ENCODE measurements at regions not wholly inside any gene's neighbourhood (a gene's known extent, or its start where the extent isn't known, plus 50 kb on each side); places are given as distances from the start of the nearest gene placed in this dataset.

DNA sequence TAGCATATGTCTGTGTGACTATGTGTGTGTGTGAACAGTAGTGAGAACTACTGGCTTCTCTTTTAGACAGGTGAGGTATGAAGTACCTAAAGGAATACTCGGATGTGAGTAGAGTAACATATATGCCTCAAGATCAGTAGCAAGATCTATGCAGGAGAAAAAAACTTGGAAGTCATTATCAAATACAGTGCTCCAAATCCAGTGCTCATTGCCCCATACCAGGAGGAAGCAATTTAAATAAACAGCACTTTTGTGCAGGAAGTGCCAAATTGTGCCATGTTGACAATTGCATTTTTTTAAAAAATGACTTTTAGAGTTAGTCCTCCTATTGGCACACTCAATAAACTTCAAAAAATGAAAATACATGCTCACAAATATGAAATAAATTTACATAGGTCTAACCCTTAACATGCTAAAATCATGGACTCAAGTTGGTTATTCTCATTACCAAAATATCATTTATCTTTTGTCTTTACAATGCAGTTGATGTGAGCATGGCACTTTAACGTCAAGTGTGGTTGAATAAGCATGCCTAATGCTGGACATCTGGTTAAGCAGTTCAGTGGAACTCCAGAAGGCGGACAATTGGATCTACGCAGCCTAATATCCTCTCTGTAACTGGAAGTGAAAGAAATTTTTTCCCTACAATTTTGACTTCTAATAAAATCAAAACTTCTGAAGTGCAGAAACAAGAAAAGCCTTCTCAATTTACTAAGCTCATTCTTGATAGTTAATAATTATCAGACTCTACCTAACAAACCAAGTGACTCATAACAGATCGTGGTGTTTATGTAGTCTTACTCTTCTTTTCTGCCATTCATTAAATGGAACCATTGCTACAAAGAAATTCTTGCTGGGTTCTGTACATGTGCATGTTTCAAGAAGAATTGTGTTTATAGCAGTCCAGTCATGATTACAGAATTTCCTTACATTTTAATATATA lies 195.2 kb downstream of the MDFIC start:
- no peak for DNase-seq

DNA sequence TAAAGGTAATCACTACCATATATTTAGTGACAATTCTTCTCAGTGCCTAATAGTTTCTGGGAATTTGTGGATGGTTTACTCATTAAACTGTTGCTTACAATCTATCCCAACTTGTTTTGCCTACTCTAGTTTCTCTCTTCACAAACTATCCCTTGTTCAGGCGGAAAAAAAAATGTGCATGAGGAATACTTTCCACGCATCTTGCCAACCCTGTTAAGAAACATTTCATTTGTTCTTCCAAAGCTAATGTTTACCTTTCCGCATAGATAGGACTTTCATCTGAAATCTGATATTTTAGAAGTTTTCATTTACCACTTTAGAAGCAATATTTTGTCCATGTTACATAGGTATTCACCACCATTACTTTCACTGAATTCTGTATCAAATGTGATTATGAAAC lies 191.9 kb downstream of the MDFIC start:
- DNase-seq: no peak

DNA sequence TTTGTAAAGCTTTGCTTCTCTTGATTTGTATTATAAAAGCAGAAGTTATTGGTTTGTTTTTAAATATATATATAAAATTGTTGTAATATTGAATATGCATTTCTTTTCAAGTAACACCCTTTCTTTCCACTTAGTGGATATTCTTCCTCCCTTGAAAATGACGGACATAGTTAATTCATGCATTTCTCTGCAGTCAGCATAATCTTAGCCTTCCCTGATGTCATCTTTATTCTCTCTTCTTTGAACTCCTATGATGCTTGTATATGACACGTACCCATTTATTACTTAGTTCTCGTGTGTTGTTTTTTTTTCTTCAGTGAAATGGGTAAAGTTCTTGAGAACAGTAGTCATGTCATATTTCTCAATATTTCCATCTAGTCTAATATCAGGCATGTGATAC lies 191.2 kb downstream of the MDFIC start:
- DNase-seq: no peak

DNA sequence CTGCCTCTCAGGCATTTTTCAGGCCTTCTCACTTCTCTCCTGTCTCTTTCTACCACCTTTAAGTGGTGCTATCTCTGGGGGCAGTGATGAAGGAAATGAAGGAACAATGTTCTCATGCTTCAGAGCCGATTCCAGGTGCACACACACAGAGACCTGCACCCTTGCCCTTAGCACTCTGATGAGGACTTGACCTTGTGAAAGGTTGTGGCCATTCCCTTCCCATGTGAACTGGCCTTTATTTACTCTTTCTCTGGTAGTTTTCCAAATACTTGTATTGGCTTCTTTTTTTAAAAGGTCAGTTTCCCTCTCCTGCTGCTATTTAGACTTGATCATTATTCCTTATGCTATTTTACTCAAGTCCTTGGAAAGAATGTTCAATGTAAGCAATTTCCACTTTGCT lies 188.6 kb downstream of the MDFIC start:
- DNase-seq: no peak

DNA sequence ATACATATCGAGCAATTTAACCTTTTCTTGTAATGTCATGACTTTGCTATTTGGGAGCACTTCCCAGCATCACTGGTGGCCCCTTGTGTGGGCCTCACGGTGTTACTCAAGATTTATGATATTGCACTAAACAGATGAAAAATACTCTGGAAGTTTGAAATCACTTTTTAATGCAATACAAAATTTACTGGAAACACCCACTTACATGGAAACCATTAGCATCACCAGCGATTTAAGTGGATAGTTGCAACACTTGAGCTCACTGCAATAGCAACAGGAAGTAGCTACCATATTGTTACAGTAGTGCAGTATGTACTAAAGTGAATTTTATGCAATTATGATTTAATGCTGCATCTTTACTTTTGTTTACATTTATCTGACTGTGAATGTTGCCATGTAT lies 184.4 kb downstream of the MDFIC start:
- DNase-seq: no peak

DNA sequence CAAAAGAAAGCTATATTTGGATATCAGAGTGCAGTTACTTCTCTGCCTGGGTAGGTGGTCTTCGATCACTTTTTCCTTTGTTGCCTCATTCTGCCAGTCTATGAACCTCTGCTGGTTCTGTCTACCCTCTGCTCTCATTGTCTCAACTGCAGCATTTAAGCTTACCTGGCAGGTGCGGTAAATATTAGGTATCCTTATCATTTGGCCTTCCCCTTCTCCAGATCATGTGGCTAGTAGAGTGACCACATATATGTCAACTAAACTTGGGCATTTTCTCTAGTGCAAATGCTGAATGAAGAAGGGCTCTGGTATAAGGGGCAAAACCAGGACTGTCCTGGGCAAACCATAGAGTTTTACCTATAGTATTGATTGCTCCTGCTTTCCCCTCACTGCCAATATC lies 180.8 kb downstream of the MDFIC start:
- no peak for DNase-seq

DNA sequence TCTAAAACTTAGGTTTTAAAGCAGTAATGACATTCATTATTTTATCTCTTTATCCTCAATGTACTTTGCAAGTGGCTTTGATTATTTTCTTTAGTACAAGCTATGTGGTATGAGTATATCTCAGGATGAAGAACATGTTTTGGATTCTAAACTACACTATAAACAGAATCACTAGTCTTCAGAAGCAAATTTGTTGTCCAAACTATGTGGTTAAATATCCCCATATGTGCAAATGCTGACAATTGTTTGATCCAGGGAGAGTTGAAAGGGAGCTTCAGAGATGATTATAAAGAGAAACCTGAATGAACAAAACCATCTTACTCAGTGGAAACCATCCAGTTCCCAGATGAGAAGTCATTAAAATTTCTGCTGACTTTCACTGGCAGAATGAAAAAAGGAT lies 179.3 kb downstream of the MDFIC start:
- no peak for DNase-seq

DNA sequence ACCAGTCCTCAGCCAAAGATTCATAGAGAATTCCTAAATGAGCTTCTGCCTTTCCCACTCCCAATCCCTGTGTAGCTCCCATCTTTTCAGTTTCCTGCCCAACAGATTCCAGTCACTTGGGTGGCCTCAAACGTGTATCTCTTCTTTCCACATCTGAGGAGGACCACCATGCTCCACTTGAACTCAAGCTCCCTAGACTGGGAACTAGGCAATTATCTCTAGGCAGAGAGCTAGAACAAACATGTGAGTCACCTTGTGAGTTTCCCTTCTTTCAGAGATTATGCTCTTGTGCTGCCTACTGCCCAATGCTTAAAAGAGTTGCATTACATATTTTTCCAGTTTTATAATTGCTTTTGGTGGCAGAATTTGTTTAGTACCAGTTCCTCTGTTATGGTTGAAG lies 178.0 kb downstream of the MDFIC start:
- DNase-seq: no peak

DNA sequence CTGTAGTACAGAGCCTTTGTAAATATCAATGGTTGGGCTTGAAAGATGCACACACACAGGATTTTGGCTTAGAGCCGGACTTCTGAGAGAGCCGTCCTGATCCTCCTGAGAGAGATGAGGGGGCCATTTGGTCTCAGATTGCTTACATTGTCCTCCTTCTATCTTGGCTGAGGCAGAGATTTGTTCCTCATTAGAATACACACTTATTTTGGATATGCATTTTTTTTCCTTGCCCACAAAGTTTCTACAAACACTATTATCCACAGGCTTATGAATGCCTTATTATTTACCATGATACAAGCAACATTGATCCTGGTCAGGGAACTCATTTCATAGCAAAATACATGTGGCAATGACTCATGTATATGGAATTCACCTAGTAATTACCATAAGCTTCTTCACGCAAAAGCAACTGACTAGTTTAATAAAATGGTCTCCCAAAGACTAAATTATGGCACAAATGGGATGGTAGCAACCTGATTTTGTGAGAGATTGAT lies 175.3 kb downstream of the MDFIC start:
- DNase-seq: no peak

DNA sequence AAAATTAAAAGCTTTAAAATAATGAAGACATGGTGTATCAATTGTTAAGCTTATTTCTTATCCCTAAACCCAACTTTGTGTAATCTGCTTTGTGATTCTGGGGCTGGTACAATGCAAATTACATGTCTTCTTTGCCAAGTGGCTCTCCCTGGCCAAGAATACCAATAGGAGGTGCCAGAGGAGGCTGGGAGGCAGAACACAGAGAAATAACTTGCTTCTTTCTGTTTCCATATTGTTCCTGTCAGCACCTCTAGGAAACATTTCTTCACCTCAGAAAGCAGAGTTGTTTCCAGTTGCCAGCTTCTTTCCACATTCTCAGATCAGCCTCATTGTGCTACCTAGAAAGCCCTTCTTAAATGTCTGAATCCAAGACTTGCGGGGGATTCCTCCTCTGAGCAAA lies 174.4 kb downstream of the MDFIC start:
- DNase-seq: no peak

DNA sequence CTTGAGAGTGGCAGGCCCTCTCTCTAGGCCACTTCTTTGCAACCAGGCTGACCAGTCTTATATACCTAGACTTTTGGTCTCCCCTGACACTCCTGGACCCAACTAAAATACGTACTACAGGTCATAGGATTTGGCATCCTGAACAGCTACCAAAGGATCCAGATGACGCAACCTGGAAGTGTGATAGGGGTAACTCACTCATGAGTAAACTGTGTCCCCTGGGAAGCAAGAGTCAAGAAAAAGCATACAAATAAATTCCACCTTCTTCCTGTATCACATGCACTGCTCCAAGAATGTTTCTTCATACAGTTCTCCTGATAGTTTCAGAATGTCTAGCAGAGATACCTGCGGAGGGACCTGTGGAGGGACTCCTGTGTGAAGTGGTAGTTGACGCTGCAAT lies 172.3 kb downstream of the MDFIC start:
- no peak for DNase-seq

DNA sequence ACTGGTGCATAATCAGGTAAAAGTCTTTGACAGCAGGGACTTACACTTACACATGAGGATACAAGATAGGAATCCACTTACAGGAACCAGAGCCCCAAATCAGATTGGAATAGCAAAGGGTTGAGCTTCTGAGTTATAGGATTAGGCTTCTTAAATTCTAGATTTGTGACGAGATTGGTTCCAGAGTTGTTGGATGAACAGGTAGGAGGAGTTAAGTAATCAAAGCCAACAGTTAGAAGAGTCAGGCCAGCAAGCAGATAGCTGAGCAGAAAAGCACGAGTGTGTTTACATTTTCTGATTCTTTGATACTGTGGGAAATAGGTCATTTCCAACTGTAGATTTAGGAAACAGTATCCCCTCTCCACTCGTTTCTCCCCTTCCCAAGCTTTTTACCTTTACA lies 167.0 kb downstream of the MDFIC start:
- DNase-seq: no peak

DNA sequence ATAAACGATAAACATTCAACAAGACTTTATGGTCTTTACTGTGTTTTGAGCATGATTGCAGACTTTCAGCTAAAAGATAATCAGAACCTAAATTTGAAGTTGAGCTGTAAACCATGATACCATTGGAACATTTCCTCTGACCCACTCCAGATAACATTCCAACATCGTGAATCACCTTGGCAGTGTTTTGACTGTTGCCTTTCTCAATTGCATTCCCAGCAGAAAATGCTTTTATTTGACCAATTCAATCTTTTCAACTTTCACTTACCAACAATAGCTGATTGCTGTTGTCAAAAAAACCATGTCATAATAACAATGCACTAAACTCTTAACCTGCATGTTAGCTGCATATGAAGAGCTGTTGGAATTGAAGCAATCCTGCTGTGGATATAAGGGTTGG lies 165.5 kb downstream of the MDFIC start:
- no peak for DNase-seq

DNA sequence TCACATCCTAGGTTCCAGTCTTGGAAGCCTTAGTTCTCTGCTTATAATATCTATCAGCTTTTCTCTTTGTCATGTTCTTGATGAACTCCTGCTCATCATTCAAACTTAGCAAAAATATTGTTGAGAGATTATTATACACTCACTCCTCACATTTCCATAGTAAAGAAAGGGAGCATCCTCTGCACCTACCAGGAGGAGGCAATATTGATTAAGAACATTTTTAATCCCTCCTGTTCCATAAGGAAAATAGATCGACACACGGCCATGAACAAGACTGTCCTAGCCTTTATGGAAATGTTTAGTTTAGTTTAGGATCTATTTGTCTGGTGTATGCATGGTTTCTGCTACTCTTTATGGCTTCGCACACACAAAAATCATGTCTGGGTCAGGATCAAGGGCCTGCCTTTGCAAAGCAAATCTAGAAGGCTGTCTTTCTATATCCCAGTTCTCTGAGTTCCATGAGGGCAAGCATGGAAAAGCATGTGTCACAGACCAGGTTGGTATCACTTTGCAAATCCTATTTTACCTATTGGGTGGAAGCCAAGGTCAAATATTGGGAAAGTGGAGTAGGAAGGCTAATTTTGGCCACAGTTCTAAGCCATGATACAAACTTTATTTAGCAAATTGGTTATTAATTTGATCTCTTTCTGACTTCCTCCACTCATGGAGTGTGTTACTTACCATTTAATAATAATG lies 164.4 kb downstream of the MDFIC start:
- no peak for DNase-seq

DNA sequence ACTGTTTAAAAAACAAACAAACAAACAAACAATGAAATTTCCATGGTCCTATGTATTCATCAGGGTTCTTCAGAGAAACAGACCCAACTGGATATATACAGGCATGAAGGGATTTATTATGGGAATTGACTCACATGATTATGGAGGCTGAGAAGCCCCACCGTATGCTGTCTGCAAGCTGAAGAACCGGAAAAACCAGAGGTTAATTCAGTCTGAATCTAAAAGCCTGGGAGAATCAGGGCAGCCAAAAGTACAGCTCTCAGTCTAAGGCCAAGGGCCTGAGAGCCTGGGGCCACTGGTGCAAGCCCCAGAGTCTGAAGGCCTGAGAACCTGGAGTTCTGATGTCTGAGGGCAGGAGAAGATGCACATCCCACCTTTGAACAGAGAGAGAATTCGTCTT lies 163.5 kb downstream of the MDFIC start:
- DNase-seq: no peak

DNA sequence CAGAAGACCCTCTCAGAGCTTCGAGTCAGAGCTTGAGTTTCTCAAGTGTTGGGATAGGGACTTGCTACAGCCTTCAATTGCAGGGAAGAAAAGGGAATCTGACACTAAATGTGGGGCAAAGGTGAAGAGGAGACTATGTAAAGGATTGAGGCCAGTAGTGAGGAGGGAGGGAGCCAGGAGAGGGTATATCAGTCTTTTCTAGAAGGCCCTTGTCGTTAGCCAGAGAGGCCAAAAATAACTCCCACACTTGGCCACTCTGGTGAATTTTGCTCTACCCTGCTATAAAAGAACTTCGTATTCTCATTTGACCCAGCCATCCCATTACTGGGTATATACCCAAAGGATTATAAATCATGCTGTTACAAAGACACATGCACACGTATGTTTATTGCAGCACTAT lies 162.0 kb downstream of the MDFIC start:
- DNase-seq: no peak

DNA sequence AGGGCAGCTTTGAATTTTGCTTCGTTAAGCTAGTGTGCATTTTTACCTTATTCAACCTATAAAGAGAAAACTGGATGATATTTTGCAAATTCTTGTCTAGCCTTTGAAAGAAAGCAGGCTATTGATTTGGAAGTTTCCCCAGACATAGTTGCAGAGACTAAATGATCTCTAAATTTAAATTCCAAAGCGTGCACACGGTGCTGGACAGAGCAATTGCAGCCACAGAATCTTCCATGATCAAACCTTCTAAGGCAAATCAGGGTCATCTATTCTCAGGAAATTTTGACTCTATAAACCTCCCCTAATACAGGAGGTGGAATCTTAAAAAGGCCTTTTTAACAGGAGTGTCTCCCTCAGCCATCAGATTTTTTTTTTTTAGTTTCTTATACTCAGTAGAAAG lies 159.9 kb downstream of the MDFIC start:
- DNase-seq: no peak

DNA sequence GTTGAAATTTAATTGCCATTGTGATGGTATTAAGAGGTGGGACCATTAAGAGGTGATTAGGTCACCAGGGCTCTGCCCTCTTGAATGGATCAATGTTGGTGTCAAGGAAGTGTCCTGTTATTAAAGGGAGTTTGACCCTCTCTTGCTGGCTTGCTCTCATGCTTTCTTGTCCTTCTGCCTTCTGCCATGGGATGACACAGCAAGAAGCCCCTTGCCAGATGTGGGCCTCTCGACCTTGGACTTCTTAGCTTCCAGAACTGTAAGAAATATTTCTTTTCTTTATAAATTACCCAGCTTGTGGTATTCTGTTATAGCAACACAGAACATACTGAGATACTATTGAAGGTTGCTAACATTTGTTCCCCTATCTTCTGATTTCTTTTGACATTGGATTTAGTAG lies 157.0 kb downstream of the MDFIC start:
- no peak for DNase-seq

DNA sequence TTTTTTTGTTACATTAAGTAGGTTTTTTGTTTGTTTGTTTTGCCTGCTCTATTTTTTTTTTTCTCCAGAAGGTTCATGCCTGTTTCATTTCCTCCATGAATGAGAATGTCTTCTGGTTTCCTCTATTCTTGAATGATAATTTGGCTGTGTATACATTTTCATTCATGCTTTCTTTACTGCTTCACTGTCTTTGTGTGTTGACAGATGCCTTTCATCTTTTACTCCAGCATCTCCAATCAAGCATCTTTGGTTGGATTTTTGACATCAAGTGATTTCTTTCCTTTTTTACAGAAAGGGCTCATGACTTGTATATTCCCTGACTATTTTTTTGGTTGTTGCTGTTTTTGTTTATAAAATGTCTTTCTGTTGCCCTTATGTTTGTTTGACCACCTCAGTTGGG lies 156.5 kb downstream of the MDFIC start:
- no peak for DNase-seq

DNA sequence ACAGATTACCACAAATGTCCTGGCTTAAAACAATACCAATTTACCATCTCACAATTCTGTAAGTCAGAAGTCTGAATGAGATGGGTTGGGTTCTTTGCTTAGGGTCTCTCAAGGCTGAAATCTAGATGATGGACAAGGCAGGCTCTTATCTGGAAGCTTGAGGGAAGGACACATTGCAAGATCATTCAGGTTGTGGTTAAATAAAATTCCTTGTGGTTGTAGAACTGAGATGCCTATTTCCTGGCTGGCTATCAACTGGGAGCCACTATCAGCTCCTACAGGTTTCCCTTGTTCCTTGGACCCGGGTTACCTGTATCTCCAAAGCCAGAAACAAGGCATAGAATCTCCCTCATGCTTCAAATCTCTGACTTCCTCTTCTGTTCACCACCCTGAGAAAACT lies 148.4 kb downstream of the MDFIC start:
- no peak for DNase-seq

Measured in COR-L47 (cell line).